ENCODE measurements at regions not wholly inside any gene's neighbourhood (a gene's known extent, or its start where the extent isn't known, plus 50 kb on each side); places are given as distances from the start of the nearest gene placed in this dataset.

- Histone ChIP-seq H3K9me3 (replicated peaks; ENCODE audit: control insufficient read depth, insufficient read depth, low read length) (no peaks in the 10 kb centered on the region), H3K27me3 (replicated peaks in 1 of 2; ENCODE audit: control insufficient read depth in 2 of 2, insufficient read depth in 2 of 2, low read length in 1 of 2) (no peaks in the 10 kb centered on the region), H3K27ac (ENCODE audit: control insufficient read depth, insufficient read depth) (no peak overlapping the region), H4K20me1 (ENCODE audit: control insufficient read depth, insufficient read depth) (no peaks in the 10 kb centered on the region), H3K9ac (ENCODE audit: control insufficient read depth, insufficient read depth, low read length) (no peak overlapping the region), H3K4me3 (no peak overlapping the region), H3K4me1 (ENCODE audit: control insufficient read depth, insufficient read depth, low read length) (no peaks in the 10 kb centered on the region), H3K4me2 (ENCODE audit: control insufficient read depth, insufficient read depth) (no peak overlapping the region), H2AFZ (ENCODE audit: control insufficient read depth, low read depth, low read length) (no peak overlapping the region), H3K36me3 (ENCODE audit: control insufficient read depth in 2 of 2, insufficient read depth in 2 of 2, low read length in 1 of 2) (no peaks in the 10 kb centered on the region), H3K79me2 (ENCODE audit: control insufficient read depth, insufficient read depth, low read length) (no peaks in the 10 kb centered on the region)
- SMC1A ChIA-PET (ENCODE audit: uncharacterized antibody, unreplicated experiment), result no interaction called here
- intact Hi-C loops (cut with micrococcal nuclease; ENCODE audit: unreplicated experiment), result no loop called here
- no peak for FAIRE-seq
- no peak for DNase-seq (ENCODE audit: low read depth, low spot score)
- RAD21 ChIA-PET (ENCODE audit: unreplicated experiment), result no interaction called here
- no peak for ATAC-seq
- CTCF ChIA-PET, result interaction anchor here (1.2 kb wide), 1 partner anchor 52 kb away, joined by 3 read pairs; no protein-coding TSS in a partner anchor
- in situ Hi-C loops (cut with MboI), result no loop called here
- BruUV-seq (replicated peaks), result no TSS peak
- POLR2A ChIA-PET, result no interaction called here
- TF ChIP-seq BCL11A (IDR thresholded peaks at IDR 0.05; ENCODE audit: low read depth, low read length) (no peak), E2F4 (IDR thresholded peaks at IDR 0.05; ENCODE audit: low read depth, low read length) (no peak), BACH1 (IDR thresholded peaks at IDR 0.05; ENCODE audit: borderline replicate concordance) (no peak), WRNIP1 (IDR thresholded peaks at IDR 0.05; ENCODE audit: borderline replicate concordance, low read depth, low read length) (no peak), MTA2 (IDR thresholded peaks at IDR 0.05; ENCODE audit: low read depth) (no peak), BCLAF1 (IDR thresholded peaks at IDR 0.05) (no peak), HDAC2 (IDR thresholded peaks at IDR 0.05) (no peak), ZBTB40 (IDR thresholded peaks at IDR 0.05; ENCODE audit: borderline replicate concordance) (no peak), RFX5 (IDR thresholded peaks at IDR 0.05; ENCODE audit: low read depth, low read length) (no peak), EP300 (IDR thresholded peaks at IDR 0.05; ENCODE audit: borderline replicate concordance in 1 of 2, control insufficient read depth in 1 of 2, low read depth in 2 of 2, low read length in 2 of 2) (no peak), KDM1A (IDR thresholded peaks at IDR 0.05; ENCODE audit: borderline replicate concordance) (no peak), RAD51 (IDR thresholded peaks at IDR 0.05) (no peak), HDGF (IDR thresholded peaks at IDR 0.05) (no peak), IRF5 (IDR thresholded peaks at IDR 0.05; ENCODE audit: borderline replicate concordance) (no peak), JUND (IDR thresholded peaks at IDR 0.05; ENCODE audit: low read depth, low read length) (no peak), RCOR1 (conservative IDR thresholded peaks at IDR 0.05; ENCODE audit: low read depth, low read length) (no peak), SPI1 (IDR thresholded peaks at IDR 0.05; ENCODE audit: borderline replicate concordance, insufficient read depth, low read depth, low read length) (no peak)
Observed at GRCh38 chr1:55812281-55812680, 597.1 kb upstream of the USP24 start.
